HCT116 (cell line): ENCODE measurements at regions not wholly inside any gene's neighbourhood (a gene's known extent, or its start where the extent isn't known, plus 50 kb on each side); places are given as distances from the start of the nearest gene placed in this dataset.

Source experiments
- ATAC-seq: fragments of 200-7000 bp; cut with Tn5 transposase; 2 replicates; pipeline ENCODE4 v1.9.1; 2020; ENCODE audit warnings: mild to moderate bottlenecking, moderate library complexity
- BruUV-seq: library from RNA; stranded (reverse); fragments of 400-500 nt; replicated peaks from 2 replicates; lab custom pipeline; 2021; lab: Mats Ljungman, UMichigan
- CTCF ChIA-PET: fragments of 300-600 bp; sonication (Branson Sonifier 250); formaldehyde crosslinking; loops from one replicate; lab custom pipeline; 2021; ENCODE audit warnings: antibody characterized with exemption; lab: Charles Lee
- POLR2A ChIA-PET: fragments of 300-600, 350-600 bp; sonication (Branson Sonifier 250); formaldehyde crosslinking; loops from one replicate; lab custom pipeline; 2021; ENCODE audit warnings: antibody characterized with exemption; lab: Charles Lee
- RAD21 ChIA-PET, 2 experiments: fragments of 300-600 bp; sonication (Branson Sonifier 250); formaldehyde crosslinking; loops; one replicate each; lab custom pipeline; 2023; ENCODE audit warnings: low total read pairs in 2 of 2; ENCODE audit not compliant: uncharacterized antibody in 2 of 2, unreplicated experiment in 2 of 2, low non-redundant PET in 1 of 2; lab: Charles Lee
- DNase-seq: peaks from one replicate; pipeline ENCODE4 v3.0.0-alpha.2; 2010; ENCODE audit warnings: low read depth, low spot score
- H2AFZ ChIP-seq: fragments of 200-600 bp; shearing (Covaris generic), sonication (generic); 2 replicates; pipeline ENCODE4 v1.6.1; 2017; ENCODE audit warnings: low read depth, mixed run types, mixed read lengths, antibody characterized with exemption, low read length; ENCODE audit not compliant: poor library complexity, severe bottlenecking
- H3K27ac ChIP-seq: 2 replicates; pipeline ENCODE4 v1.5.1; 2012; ENCODE audit warnings: low read depth, low read length
- H3K27me3 ChIP-seq: fragments of 200-600 bp; sonication (generic); 2 replicates; pipeline ENCODE4 v1.6.1; 2016; ENCODE audit warnings: mixed run types, low read length, mixed read lengths; ENCODE audit not compliant: insufficient read depth
- H3K36me3 ChIP-seq, 2 experiments: fragments of 200-500 bp in 1 of 2; fragments of 200-600 bp in 1 of 2; sonication (Bioruptor generic) in 1 of 2; sonication (generic) in 1 of 2; 2 replicates each; pipeline versions ENCODE4 v1.5.1 to v1.6.1; 2014 to 2016; ENCODE audit warnings: low read length in 2 of 2, inconsistent platforms in 1 of 2, mixed read lengths in 1 of 2, mixed run types in 1 of 2; ENCODE audit not compliant: insufficient read depth in 2 of 2, control insufficient read depth in 1 of 2
- H3K4me1 ChIP-seq, 2 experiments: fragments of 200-600 bp in 1 of 2; sonication (generic) in 1 of 2; 2 replicates each; pipeline versions ENCODE4 v1.5.1 to v1.6.1; 2012 to 2017; ENCODE audit warnings: low read length in 2 of 2, inconsistent platforms in 1 of 2, mild to moderate bottlenecking in 1 of 2, mixed read lengths in 1 of 2, mixed run types in 1 of 2, moderate library complexity in 1 of 2; ENCODE audit not compliant: insufficient read depth in 2 of 2, control insufficient read depth in 1 of 2
- H3K4me2 ChIP-seq: fragments of 200-600 bp; sonication (generic); 2 replicates; pipeline ENCODE4 v1.6.1; 2017; ENCODE audit warnings: mixed run types, low read length, mixed read lengths
- H3K4me3 ChIP-seq, 2 experiments: fragments of 200-600 bp in 1 of 2; sonication (generic) in 1 of 2; replicated peaks in 1 of 2; 2 replicates each; pipeline ENCODE4 v1.5.1; 2011 to 2016; ENCODE audit warnings: low read length in 2 of 2, control low read depth in 1 of 2, low read depth in 1 of 2, mild to moderate bottlenecking in 1 of 2, mixed read lengths in 1 of 2, mixed run types in 1 of 2
- H3K79me2 ChIP-seq: fragments of 200-600 bp; sonication (generic); 2 replicates; pipeline ENCODE4 v1.6.1; 2017; ENCODE audit warnings: mild to moderate bottlenecking, mixed run types, low read length, moderate library complexity, mixed read lengths; ENCODE audit not compliant: insufficient read depth
- H3K9ac ChIP-seq: fragments of 200-600 bp; sonication (generic); 2 replicates; pipeline ENCODE4 v1.6.1; 2016; ENCODE audit warnings: low read length, mixed read lengths
- H3K9me2 ChIP-seq: fragments of 200-600 bp; sonication (generic), shearing (Covaris generic); 2 replicates; pipeline ENCODE4 v1.6.1; 2017; ENCODE audit warnings: mixed run types, mild to moderate bottlenecking, moderate library complexity; ENCODE audit not compliant: insufficient read depth
- H3K9me3 ChIP-seq, 2 experiments: fragments of 200-500 bp in 1 of 2; fragments of 200-600 bp in 1 of 2; sonication (Bioruptor generic) in 1 of 2; sonication (generic) in 1 of 2; 2 replicates each; pipeline ENCODE4 v1.6.1; 2014 to 2017; ENCODE audit warnings: low read length in 2 of 2, mixed read lengths in 2 of 2, inconsistent platforms in 1 of 2, low read depth in 1 of 2, mild to moderate bottlenecking in 1 of 2, mixed run types in 1 of 2, moderate library complexity in 1 of 2; ENCODE audit not compliant: control insufficient read depth in 1 of 2, insufficient read depth in 1 of 2
- H4K20me1 ChIP-seq: fragments of 200-600 bp; sonication (generic), shearing (Covaris generic); 2 replicates; pipeline ENCODE4 v1.6.1; 2017; ENCODE audit warnings: mixed run types, mild to moderate bottlenecking, moderate library complexity; ENCODE audit not compliant: insufficient read depth
- CBX3 ChIP-seq: IDR thresholded peaks from 2 replicates; pipeline ENCODE4 v1.6.1; 2012; ENCODE audit warnings: low read depth
- CEBPB ChIP-seq: IDR thresholded peaks from 2 replicates; pipeline ENCODE4 v1.6.1; 2012; ENCODE audit warnings: low read depth
- ELF1 ChIP-seq: IDR thresholded peaks from 2 replicates; pipeline ENCODE4 v1.6.1; 2012; ENCODE audit warnings: low read depth, borderline replicate concordance
- EZH2phosphoT487 ChIP-seq: fragments of 200-600 bp; IDR thresholded peaks from 2 replicates; pipeline ENCODE4 v1.6.1; 2018; ENCODE audit warnings: antibody characterized with exemption, borderline replicate concordance
- FOSL1 ChIP-seq: IDR thresholded peaks from 2 replicates; pipeline ENCODE4 v1.6.1; 2012; ENCODE audit warnings: low read depth
- JUND ChIP-seq: IDR thresholded peaks from 2 replicates; pipeline ENCODE4 v1.6.1; 2012
- POLR2A ChIP-seq: IDR thresholded peaks from 2 replicates; pipeline ENCODE4 v1.7.0; 2011; ENCODE audit warnings: borderline replicate concordance; ENCODE audit not compliant: insufficient read depth, insufficient read length; ENCODE audit errors: extremely low read depth
- POLR2AphosphoS5 ChIP-seq: IDR thresholded peaks from 2 replicates; pipeline ENCODE4 v1.6.1; 2011; ENCODE audit warnings: mild to moderate bottlenecking, low read depth, low read length, moderate library complexity
- RAD21 ChIP-seq: IDR thresholded peaks from 2 replicates; pipeline ENCODE4 v1.6.1; 2012; ENCODE audit warnings: low read depth, mild to moderate bottlenecking
- REST ChIP-seq: IDR thresholded peaks from 2 replicates; pipeline ENCODE4 v1.6.1; 2012; ENCODE audit warnings: low read depth
- SRF ChIP-seq: IDR thresholded peaks from 2 replicates; pipeline ENCODE4 v1.6.1; 2012; ENCODE audit warnings: low read depth
- YY1 ChIP-seq: IDR thresholded peaks from 2 replicates; pipeline ENCODE4 v1.6.1; 2011; ENCODE audit warnings: low read length, low read depth, moderate library complexity, mild to moderate bottlenecking; ENCODE audit not compliant: insufficient replicate concordance; ENCODE audit errors: extremely low read depth
- ZBTB33 ChIP-seq: IDR thresholded peaks from 2 replicates; pipeline ENCODE4 v1.6.1; 2011; ENCODE audit warnings: mild to moderate bottlenecking, low read length, moderate library complexity; ENCODE audit not compliant: insufficient replicate concordance; ENCODE audit errors: extremely low read depth
- ZFX ChIP-seq: fragments of 450-650 bp; IDR thresholded peaks from 2 replicates; pipeline ENCODE4 v1.6.1; 2017
- ZNF274 ChIP-seq: fragments of 200-500 bp; sonication (Bioruptor generic); IDR thresholded peaks from 2 replicates; pipeline ENCODE4 v1.6.1; 2014; ENCODE audit warnings: mild to moderate bottlenecking, low read depth, low read length, inconsistent platforms
- intact Hi-C: fragments of 100-400 bp; cut with micrococcal nuclease; formaldehyde crosslinking; loops from 2 replicates; pipeline ENCODE4 v1.10.0; 2022

- Histone ChIP-seq H3K4me2 (no peak overlapping the region), H3K9me2 (no peaks in the 10 kb centered on the region), H3K27me3 (no peaks in the 10 kb centered on the region), H3K9ac (no peak overlapping the region), H3K9me3 (no peaks in the 10 kb centered on the region), H3K4me3 (no peak overlapping the region), H2AFZ (no peak overlapping the region), H3K27ac (no peak overlapping the region), H3K36me3 (no peaks in the 10 kb centered on the region), H3K4me1 (no peaks in the 10 kb centered on the region), H4K20me1 (no peaks in the 10 kb centered on the region), H3K79me2 (no peaks in the 10 kb centered on the region)
- no TSS peak for BruUV-seq
- ChIA-PET CTCF (interaction anchor here (0.7 kb wide), 1 partner anchor 19 kb away, joined by 3 read pairs; no protein-coding TSS in a partner anchor), POLR2A (no interaction called here), RAD21 (no interaction called here)
- no peak for ATAC-seq
- intact Hi-C loops = no loop called here
- no peak for TF ChIP-seq ELF1
- no peak for TF ChIP-seq CEBPB
- TF ChIP-seq SRF = no peak
- TF ChIP-seq ZFX = no peak
- no peak for TF ChIP-seq YY1
- TF ChIP-seq CBX3 = no peak
- TF ChIP-seq POLR2A = no peak
- TF ChIP-seq EZH2phosphoT487 = no peak
- DNase-seq = no peak
Observed at GRCh38 chr12:90360300-90360699, 594.7 kb downstream of the CCER1 start.

GRCh38 chr12:90355711-90356355 is 599.1 kb downstream of the CCER1 start:
- CTCF ChIA-PET = interaction anchor here (0.7 kb wide), 1 partner anchor 650 kb away, joined by 3 read pairs; no protein-coding TSS in a partner anchor
- no peak for TF ChIP-seq ZNF274
- no peak for TF ChIP-seq ELF1
- no peak for TF ChIP-seq RAD21
- no peak for TF ChIP-seq REST
- no peak for TF ChIP-seq SRF
- no peak for TF ChIP-seq FOSL1
- TF ChIP-seq POLR2AphosphoS5 = no peak
- TF ChIP-seq JUND = no peak
- no peak for TF ChIP-seq ZFX
- TF ChIP-seq CBX3 = no peak
- TF ChIP-seq ZBTB33 = no peak

More at GRCh38 chr12:90355711-90356355, 599.1 kb downstream of the CCER1 start:
- Histone ChIP-seq H4K20me1 (no peaks in the 10 kb centered on the region), H3K9me3 (no peaks in the 10 kb centered on the region), H3K4me1 (no peaks in the 10 kb centered on the region), H3K4me2 (no peak overlapping the region), H3K9me2 (no peaks in the 10 kb centered on the region), H3K27ac (no peak overlapping the region), H3K4me3 (no peak overlapping the region), H3K27me3 (no peaks in the 10 kb centered on the region), H2AFZ (no peak overlapping the region), H3K79me2 (no peaks in the 10 kb centered on the region), H3K9ac (no peak overlapping the region), H3K36me3 (no peaks in the 10 kb centered on the region)
- ChIA-PET RAD21 (no interaction called here), POLR2A (no interaction called here)
- DNase-seq (no peak), ATAC-seq (no peak)
- no TSS peak for BruUV-seq
- intact Hi-C loops = no loop called here
